Right forelimb (tissue), 1 donor: ENCODE measurements at regions not wholly inside any gene's neighbourhood (a gene's known extent, or its start where the extent isn't known, plus 50 kb on each side); places are given as distances from the start of the nearest gene placed in this dataset.

Source experiments
- DNase-seq: peaks from one replicate; pipeline ENCODE4 v3.0.0-alpha.2; 2018

DNA sequence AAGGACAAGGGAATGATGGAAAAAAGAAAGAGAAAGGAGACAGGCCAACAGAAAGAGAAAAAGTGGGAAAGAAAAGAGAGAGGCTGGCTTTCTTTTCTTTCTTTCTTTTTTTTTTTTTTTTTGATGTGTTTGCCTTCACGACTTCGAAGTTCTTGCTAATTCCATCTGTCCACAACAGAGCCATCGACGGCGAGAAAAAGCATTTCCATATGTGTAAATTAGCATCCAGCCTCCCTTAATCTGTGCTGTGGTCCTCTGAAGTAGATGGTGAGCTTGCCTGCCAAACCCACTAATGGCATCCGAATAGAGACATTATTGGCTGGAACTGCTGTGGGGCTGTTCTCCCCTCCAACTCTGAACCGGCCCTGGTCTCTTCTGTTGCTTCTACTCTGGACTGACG, 997.4 kb downstream of the BCL11B start:
- no peak for DNase-seq

GRCh38 chr14:98278800-98279199, 993.2 kb downstream of the BCL11B start:
- DNase-seq = no peak

- no peak for DNase-seq
Observed at GRCh38 chr14:98280436-98280835, 991.6 kb downstream of the BCL11B start.

GRCh38 chr14:98288825-98289224, 983.2 kb downstream of the BCL11B start:
- no peak for DNase-seq

DNA sequence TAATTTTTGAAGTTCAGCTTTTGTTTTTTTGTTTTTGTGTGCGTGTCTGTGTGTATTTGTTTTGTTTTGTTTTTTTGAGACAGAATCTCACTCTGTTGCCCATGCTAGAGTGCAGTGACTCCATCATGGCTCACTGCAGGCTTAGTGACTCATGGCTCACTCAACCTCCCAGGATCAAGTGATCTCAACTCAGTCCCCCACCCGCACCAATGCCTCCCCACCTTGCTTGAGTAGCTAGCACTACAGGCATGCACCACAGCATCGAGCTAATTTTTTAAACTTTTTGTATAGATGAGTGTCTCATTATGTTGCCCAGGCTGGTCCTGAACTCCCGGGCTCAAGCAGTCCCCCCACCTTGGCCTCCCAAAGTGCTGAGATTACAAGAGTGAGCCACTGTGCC, 981.4 kb downstream of the BCL11B start:
- no peak for DNase-seq

DNA sequence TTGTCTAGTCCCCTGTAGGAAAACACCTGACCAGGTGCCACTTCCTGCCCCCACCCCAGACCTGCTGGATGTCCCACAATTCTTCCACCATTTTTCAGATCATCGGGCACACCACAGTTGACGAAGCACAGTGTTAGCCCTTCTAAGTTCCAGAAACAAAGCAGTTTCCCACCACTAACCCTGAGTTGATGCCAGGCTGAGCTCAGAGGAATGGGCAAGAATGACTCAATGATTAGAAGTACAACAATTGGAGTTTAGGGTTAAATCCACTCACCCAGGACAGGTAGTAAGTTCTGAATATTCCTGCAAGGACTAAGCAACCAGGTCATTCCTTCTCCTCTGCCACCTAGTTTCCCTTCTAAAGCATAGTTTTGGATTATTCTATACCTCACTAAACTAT, 979.8 kb downstream of the BCL11B start:
- no peak for DNase-seq

GRCh38 chr14:98293576-98293975, 978.4 kb downstream of the BCL11B start:
- no peak for DNase-seq

GRCh38 chr14:98296895-98297294, 975.1 kb downstream of the BCL11B start:
- DNase-seq = no peak

DNA sequence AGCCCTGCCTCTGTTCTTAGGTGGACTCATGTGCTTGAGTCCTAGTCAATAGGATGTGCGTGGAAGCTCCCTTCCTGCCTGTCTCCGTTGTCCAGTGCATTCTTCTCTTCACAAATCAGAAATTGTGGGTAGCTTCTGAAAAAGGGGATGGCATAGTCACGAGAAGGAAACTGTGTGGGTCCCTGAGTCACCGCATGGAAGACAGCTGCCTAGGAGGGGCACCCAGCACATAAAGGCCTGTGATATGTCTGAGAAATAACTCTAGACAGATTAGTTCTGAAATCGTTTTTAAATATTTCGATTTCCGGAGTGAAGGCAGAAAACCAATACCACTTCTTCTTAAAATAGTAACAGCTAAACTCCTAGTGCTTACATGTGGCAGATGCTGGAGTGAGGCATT, 974.4 kb downstream of the BCL11B start:
- DNase-seq = no peak

DNA sequence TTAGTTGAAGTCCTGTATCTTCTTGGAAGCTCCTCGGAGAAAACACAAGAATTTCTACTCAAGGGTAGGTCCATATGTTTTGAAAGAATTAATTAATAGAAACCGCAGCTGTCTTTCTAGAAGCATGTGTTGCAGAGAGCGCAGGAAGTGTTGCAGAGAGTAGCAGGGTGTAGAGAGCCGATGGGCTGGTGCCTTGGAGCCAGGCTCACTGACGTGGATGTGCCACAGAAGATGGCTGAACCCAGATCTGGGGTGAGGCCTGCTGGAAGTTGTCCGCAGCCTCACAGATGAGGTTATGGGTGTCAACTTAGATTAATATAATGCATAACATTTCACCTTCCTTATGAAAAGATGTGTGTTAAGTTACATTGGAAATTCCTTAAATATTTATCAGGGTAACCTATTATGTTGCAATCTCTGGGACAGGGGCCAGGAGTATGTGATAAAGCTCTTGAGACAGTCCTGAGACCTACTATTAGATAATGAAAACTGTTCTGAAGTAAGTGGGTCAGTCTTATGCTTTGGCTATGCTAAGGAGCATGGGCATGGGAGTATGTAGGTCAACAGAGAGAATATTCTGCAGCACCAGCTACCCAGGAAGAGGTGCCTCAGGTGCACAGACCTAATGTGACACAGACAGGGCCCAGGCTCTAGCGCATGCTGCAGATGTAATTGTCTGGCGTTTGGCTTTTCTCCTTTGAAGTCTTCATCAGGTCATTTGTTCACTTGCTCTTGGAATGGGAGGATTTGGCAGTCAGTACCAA, 973.3 kb downstream of the BCL11B start:
- no peak for DNase-seq

- no peak for DNase-seq
Observed at GRCh38 chr14:98301681-98302080, 970.3 kb downstream of the BCL11B start.

GRCh38 chr14:98304574-98304973, 967.4 kb downstream of the BCL11B start:
- no peak for DNase-seq

DNA sequence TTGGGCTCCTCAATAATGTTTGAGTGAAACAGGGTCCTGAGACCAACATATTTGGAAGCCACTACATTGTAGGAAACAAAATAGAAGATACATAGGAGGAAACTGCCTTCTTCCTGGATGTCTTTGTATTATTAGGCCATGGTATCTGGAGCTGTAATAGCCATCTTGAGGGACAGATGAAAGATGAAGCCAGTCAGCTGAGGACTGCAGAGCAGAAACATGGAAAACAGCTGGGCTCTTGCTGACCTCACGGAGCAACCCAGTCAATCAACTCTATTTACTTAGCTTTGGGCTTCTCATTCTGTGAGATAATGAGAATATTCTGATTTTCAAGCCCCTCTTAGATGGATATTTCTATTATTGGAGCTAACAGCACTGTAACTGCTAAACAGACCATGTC, 962.4 kb downstream of the BCL11B start:
- DNase-seq = no peak

DNA sequence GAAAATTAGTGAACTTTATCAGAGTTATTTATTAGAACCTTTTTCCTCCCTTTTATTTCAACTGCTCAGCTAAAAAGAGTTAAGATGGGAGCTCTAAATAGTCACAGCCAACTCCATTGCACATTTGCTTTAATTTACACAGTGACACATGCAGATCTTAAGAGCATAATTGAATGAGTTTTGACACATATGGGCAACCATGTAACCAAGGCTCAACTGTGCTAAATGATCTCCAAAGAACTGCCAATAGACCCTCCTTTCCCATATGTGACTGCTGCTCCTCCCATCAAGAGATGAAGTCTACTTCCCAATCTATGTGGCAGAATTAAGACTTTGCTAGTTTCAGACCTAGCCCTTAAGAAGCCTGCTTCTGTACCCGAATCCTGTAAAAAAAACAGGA, 960.0 kb downstream of the BCL11B start:
- no peak for DNase-seq

DNA sequence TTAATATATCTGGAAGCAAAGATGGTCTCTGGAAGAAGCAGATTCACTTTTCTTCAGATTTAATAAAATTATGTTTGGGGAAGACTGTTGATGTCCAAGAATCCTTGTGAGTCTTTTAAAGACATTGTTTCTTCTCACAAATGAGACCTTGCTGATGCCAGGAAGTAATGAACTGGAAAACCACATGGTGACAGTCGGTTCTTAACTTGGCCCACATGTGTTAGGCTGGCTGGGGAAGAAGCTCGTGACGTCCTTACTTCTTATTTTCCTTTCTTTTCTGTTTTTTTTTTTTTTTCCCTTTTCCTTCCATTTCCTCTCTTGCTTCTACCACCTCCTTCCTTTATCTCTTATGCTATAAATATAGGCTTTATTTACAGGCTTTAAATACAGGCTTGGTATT, 950.2 kb downstream of the BCL11B start:
- no peak for DNase-seq

GRCh38 chr14:98323836-98324235, 948.2 kb downstream of the BCL11B start:
- DNase-seq = no peak

GRCh38 chr14:98325761-98326160, 946.2 kb downstream of the BCL11B start:
- DNase-seq = no peak

DNA sequence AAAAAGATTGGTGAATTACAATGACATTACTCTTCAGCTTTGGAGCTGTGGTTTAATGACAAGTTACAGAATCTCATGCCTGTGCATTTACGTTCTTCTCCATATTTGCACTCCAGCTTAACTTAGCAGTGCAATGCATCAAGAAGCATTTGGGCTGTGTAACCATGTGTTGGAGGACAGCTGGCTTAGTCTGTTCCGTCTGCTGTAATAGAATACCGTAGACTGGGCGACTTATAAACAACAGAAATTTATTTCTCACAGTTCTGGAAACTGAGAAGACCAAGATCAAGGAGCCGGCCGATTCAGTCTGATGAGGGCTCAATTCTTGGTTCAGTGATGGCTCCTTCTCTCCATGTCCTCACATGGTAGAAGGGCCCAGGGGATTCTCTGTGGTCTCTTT, 943.5 kb downstream of the BCL11B start:
- DNase-seq = no peak

DNA sequence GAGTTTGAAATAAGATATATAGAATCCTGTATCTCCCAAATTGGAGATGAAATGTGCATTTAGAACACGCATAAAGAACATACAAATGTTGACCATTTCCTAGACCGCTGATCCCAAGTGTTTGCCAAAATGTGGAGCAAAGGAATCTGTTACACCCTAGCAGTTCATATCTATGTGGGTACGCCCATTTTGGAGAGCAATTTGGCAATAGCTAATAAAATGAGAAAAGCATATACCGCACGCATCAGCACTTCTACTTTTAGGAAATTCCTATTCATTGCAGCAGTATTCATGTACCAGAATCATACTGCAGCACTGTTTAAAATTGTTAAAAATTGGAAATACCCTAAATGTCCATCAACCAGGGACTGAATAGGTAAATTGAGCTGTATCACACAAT, 937.8 kb downstream of the BCL11B start:
- DNase-seq = no peak

GRCh38 chr14:98341211-98341610, 930.8 kb downstream of the BCL11B start:
- no peak for DNase-seq

DNA sequence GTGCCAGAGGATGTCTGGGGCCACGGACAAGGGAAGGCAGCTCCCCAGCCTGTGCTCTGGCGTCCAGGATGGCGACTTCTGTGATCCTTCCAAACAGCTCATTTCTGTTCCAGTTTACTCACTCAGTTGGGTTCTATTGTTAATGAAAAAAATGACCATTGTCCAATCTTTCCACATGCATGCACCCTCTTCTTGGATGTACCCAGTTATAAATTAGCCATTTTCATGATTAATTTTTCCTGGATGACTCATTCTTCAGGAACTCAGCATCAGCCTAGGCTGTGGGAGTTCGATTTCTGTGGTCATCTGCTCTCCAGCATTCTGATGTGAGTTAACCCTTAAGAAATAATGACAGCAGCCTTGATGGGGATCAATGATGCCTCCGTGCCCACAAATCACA, 926.8 kb downstream of the BCL11B start:
- DNase-seq = no peak

DNA sequence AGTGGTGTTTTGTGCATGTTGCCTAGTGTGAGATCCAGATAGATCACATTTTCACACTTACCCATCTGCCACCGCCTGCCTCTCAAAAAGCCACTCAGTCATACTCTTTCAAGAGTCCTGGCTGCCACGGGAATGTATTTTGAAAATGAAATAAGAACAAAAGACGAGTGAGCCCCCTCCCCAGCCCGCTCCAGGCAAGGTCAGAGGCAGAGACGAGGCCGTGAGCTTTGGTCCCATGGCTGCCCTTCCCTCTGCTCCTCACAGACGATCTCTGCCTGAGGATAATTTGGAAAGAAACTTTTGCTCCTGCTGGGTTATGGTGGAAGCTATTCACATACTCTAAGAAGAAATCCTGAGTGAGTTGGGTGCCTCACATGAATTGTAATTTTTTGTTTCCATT, 924.3 kb downstream of the BCL11B start:
- DNase-seq = no peak

DNA sequence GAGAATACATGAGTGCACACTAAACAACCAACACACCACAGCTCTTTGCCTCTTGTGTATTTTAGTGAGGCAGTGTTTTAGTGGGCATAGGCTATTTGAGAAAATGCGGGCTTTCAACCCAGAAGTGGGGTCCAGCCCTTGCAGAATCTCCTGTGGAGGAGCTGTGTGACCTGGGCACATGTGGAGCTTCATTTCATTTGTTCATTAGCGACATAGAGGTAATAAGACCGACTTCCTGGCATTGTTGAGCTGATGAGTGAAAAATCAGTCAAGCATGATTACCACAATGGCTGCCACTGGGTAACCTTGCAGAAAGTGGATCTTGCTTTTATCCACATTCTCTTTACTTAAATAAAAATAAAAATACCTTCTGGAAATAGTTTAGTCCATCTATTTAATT, 923.5 kb downstream of the BCL11B start:
- DNase-seq = no peak

DNA sequence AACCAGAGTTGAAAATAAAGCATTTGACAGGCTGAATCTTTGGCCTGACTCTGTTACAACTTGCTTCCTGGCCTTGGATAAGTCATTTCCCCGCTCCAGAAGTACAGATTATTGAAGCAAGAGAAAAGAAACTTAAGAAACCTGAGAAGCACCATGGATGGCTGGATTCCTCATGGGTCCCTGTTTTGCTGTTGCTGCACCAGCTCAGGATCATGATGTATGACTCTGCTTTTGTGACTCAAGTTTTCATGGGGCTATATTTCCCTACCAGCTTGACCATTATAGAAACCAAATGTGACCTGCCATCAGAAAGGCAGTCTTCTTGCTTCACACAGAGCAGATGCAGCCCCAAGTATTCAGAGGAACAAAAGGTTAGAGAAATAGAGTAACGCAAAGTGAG, 921.8 kb downstream of the BCL11B start:
- DNase-seq = no peak

GRCh38 chr14:98364961-98365360, 907.0 kb downstream of the BCL11B start:
- no peak for DNase-seq
